ENCODE measurements at regions not wholly inside any gene's neighbourhood (a gene's known extent, or its start where the extent isn't known, plus 50 kb on each side); places are given as distances from the start of the nearest gene placed in this dataset.

GRCh38 chr2:176985871-176986270 is 226.7 kb upstream of the HNRNPA3 start:
- no peak for ATAC-seq
- TF ChIP-seq TCF4 (CRISPR knock-in tag; IDR thresholded peaks at IDR 0.05; ENCODE audit: borderline replicate concordance) (peak; percentile 39; the same call in 1 of the 2 replicates), ZFP3 (CRISPR knock-in tag; IDR thresholded peaks at IDR 0.05) (no peak), CSRNP3 (CRISPR knock-in tag; IDR thresholded peaks at IDR 0.05) (no peak), ZNF70 (CRISPR knock-in tag; IDR thresholded peaks at IDR 0.05) (no peak), PATZ1 (CRISPR knock-in tag; IDR thresholded peaks at IDR 0.05; ENCODE audit: borderline replicate concordance) (no peak), SNAI2 (CRISPR knock-in tag; IDR thresholded peaks at IDR 0.05) (no peak), RARB (CRISPR knock-in tag; IDR thresholded peaks at IDR 0.05) (no peak), TSHZ2 (CRISPR knock-in tag; IDR thresholded peaks at IDR 0.05) (0 out of 2 replicates have a peak, but pooled peaks have one; percentile 41), CSDC2 (CRISPR knock-in tag; IDR thresholded peaks at IDR 0.05) (no peak), BACH2 (CRISPR knock-in tag; IDR thresholded peaks at IDR 0.05; ENCODE audit: borderline replicate concordance) (no peak), OSR1 (CRISPR knock-in tag; IDR thresholded peaks at IDR 0.05) (no peak), ZNF8 (CRISPR knock-in tag; IDR thresholded peaks at IDR 0.05) (no peak), PPARA (CRISPR knock-in tag; IDR thresholded peaks at IDR 0.05; ENCODE audit: borderline replicate concordance) (no peak), ARNTL (CRISPR knock-in tag; IDR thresholded peaks at IDR 0.05; ENCODE audit: borderline replicate concordance, low read depth) (no peak)

GRCh38 chr2:176986487-176986886 is 226.1 kb upstream of the HNRNPA3 start:
- ATAC-seq = no peak
- TF ChIP-seq TCF4 (CRISPR knock-in tag; IDR thresholded peaks at IDR 0.05; ENCODE audit: borderline replicate concordance) (no peak), BACH2 (CRISPR knock-in tag; IDR thresholded peaks at IDR 0.05; ENCODE audit: borderline replicate concordance) (no peak), ZFP3 (CRISPR knock-in tag; IDR thresholded peaks at IDR 0.05) (0 out of 2 replicates have a peak, but pooled peaks have one; percentile 32), SNAI2 (CRISPR knock-in tag; IDR thresholded peaks at IDR 0.05) (no peak), OSR1 (CRISPR knock-in tag; IDR thresholded peaks at IDR 0.05) (no peak), PPARA (CRISPR knock-in tag; IDR thresholded peaks at IDR 0.05; ENCODE audit: borderline replicate concordance) (no peak), ZNF565 (CRISPR knock-in tag; conservative IDR thresholded peaks at IDR 0.05; ENCODE audit: low read depth) (no peak), ISL1 (CRISPR knock-in tag; IDR thresholded peaks at IDR 0.05) (peak; percentile 90), ESRRG (CRISPR knock-in tag; IDR thresholded peaks at IDR 0.05) (no peak), TOX (CRISPR knock-in tag; IDR thresholded peaks at IDR 0.05; ENCODE audit: borderline replicate concordance) (no peak), ZC3H10 (CRISPR knock-in tag; IDR thresholded peaks at IDR 0.05) (no peak), POU6F1 (CRISPR knock-in tag; IDR thresholded peaks at IDR 0.05; ENCODE audit: borderline replicate concordance, low read depth) (no peak), ZFP30 (CRISPR knock-in tag; IDR thresholded peaks at IDR 0.05) (no peak), TSHZ2 (CRISPR knock-in tag; IDR thresholded peaks at IDR 0.05) (no peak)
